LNCAP (cell line): ENCODE measurements at regions not wholly inside any gene's neighbourhood (a gene's known extent, or its start where the extent isn't known, plus 50 kb on each side); places are given as distances from the start of the nearest gene placed in this dataset.

ENCODE experiments used
- TF ChIP-seq, protein P1 (sequence below): fragments of 450-650 bp; IDR thresholded peaks from 2 replicates; pipeline ENCODE4 v1.5.1; 2017; ENCODE audit warnings: mild to moderate bottlenecking

GRCh38 chr21:33146467-33146866, 76.5 kb downstream of the OLIG1 start:
- TF ChIP-seq, protein P1, sequence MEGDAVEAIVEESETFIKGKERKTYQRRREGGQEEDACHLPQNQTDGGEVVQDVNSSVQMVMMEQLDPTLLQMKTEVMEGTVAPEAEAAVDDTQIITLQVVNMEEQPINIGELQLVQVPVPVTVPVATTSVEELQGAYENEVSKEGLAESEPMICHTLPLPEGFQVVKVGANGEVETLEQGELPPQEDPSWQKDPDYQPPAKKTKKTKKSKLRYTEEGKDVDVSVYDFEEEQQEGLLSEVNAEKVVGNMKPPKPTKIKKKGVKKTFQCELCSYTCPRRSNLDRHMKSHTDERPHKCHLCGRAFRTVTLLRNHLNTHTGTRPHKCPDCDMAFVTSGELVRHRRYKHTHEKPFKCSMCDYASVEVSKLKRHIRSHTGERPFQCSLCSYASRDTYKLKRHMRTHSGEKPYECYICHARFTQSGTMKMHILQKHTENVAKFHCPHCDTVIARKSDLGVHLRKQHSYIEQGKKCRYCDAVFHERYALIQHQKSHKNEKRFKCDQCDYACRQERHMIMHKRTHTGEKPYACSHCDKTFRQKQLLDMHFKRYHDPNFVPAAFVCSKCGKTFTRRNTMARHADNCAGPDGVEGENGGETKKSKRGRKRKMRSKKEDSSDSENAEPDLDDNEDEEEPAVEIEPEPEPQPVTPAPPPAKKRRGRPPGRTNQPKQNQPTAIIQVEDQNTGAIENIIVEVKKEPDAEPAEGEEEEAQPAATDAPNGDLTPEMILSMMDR, result no peak

DNA sequence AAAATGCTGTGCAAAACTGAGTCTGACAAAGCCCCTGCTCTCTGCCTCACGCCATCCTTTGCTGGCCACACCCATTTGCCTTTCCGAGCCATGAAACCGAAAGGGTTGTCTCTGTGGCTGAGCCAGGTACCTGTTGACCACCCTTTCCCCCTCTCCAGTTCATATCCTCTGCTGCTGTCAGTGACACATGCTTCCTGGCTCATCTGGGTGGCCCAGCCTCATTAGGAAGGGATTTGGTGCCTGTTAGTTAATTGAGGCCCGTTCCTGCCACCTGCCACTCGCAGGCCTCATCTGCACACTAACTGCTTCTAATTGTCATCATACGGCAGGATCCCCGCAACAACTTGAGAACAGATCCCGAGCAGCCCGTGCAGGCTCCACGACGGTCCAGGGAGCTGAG, 79.2 kb downstream of the OLIG1 start:
- TF ChIP-seq, protein P1, result no peak

DNA sequence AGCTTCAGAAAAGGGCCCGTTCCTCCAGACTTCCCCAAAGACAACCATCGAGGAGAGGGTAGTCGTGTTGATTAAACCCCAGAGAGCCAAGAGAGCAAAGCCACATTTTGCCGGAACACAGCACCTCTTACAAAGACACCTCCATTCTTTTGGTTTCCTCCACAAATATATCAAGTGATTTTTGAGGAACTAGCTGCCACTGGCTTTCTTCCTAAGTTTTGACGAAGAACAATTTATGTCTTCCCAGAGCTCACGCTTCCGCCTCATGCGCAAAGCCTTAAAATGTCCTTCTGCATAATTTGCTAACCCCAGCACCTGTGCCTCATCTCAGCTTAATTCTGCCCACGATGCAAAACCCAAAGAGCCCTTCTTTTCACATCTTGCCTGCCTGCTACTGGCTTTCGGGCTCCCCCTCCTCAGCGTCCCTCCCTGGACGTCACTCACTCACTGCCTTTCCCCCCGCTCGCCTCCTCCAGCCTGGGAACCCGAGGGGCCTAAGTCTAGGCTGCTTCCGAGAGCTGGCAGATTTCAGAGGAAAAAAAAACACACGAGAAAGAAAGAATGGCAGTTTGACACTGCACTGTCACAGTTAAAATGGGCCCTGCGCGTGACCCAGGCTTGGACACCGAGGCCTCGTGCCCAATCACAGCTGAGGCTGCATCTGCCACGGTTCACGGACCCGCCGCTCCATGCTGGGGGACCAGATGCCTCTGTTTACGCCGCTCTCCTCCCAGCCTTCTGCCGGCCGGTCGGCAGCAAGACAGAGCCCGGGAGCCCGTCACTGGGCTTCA, 77.6 kb upstream of the IFNAR2 start:
- TF ChIP-seq, protein P1, result no peak

GRCh38 chr21:33152732-33153130, 77.0 kb upstream of the IFNAR2 start:
- TF ChIP-seq, protein P1, result no peak

DNA sequence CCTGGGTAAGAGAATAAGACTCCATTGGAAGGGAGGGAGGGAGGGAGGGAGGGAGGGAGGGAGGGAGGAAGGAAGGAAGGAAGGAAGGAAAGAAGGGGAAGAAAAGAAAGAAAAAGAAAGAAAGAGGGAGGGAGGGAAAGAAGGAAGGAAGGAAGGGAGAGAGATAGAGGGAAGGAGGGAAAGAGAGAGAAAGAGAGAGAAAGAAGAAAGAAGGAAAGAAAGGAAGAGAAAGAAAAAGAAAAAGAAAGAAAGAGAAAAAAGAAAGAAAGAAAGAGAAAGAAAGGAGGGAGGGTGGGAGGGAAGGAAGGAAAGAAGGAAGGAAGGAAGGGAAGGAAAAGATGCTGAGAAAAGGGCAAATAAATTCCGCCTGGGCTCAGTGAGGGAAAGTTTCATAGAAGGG, 74.7 kb upstream of the IFNAR2 start:
- TF ChIP-seq, protein P1, result no peak

DNA sequence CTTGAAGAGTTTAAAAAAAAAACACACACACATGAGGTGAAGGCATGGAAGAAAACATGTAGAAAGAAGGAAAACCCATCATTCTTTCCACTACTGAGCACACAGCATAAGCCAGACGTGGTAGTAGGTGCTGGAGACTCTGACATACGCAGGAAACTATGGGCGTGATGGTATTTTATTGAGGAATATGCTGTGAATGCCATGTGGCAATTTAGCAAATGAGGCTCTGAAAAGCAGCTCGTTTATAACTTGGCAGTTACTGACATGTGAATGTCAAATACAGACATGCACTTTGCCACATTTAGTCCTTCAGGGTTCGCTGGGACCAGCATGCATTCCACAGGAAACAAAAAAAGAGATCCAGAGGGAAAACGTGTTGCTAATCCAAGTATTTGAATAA, 74.3 kb upstream of the IFNAR2 start:
- TF ChIP-seq, protein P1, result no peak

- TF ChIP-seq, protein P1, result no peak
These were observed 72.4 kb upstream of the IFNAR2 start for GRCh38 chr21:33157303-33157702.

- TF ChIP-seq, protein P1, result no peak
These were observed 71.1 kb upstream of the IFNAR2 start for GRCh38 chr21:33158654-33159053.
